Endometrium (tissue), 2 donors: ENCODE measurements at regions not wholly inside any gene's neighbourhood (a gene's known extent, or its start where the extent isn't known, plus 50 kb on each side); places are given as distances from the start of the nearest gene placed in this dataset.

Source experiments
- FAIRE-seq: peaks from 2 replicates; lab custom pipeline; 2012; peaks lifted over from hg19 to GRCh38; lab: Jason Lieb, UNC
- donor health status: control.
- donor health status: control.

GRCh38 chr3:55235416-55235815 lies 251.7 kb downstream of the WNT5A start:
- no peak for FAIRE-seq

- peak; percentile 81 for FAIRE-seq
Observed at GRCh38 chr3:55226696-55227095, 260.4 kb downstream of the WNT5A start.

- no peak for FAIRE-seq
Observed at GRCh38 chr3:55218577-55218976, 268.5 kb downstream of the WNT5A start.

- no peak for FAIRE-seq
Observed at GRCh38 chr3:55207744-55208143, 279.4 kb downstream of the WNT5A start.

GRCh38 chr3:55205990-55206389 lies 278.1 kb upstream of the LRTM1 start:
- no peak for FAIRE-seq

- FAIRE-seq = no peak
Observed at GRCh38 chr3:55204417-55204816, 276.6 kb upstream of the LRTM1 start.

- FAIRE-seq = no peak
Observed at GRCh38 chr3:55203546-55203945, 275.7 kb upstream of the LRTM1 start.

GRCh38 chr3:55203006-55203405 lies 275.1 kb upstream of the LRTM1 start:
- FAIRE-seq = peak; percentile 21

GRCh38 chr3:55202326-55202725 lies 274.5 kb upstream of the LRTM1 start:
- FAIRE-seq = no peak

- no peak for FAIRE-seq
Observed at GRCh38 chr3:55201779-55202178, 273.9 kb upstream of the LRTM1 start.

GRCh38 chr3:55200906-55201305 lies 273.0 kb upstream of the LRTM1 start:
- FAIRE-seq = no peak

GRCh38 chr3:55198554-55198953 lies 270.7 kb upstream of the LRTM1 start:
- FAIRE-seq = no peak

- FAIRE-seq = no peak
Observed at GRCh38 chr3:55197021-55197420, 269.2 kb upstream of the LRTM1 start.

GRCh38 chr3:55196495-55196894 lies 268.6 kb upstream of the LRTM1 start:
- FAIRE-seq = no peak

- FAIRE-seq = no peak
Observed at GRCh38 chr3:55194376-55194775, 266.5 kb upstream of the LRTM1 start.

GRCh38 chr3:55191911-55192775 lies 264.3 kb upstream of the LRTM1 start:
- no peak for FAIRE-seq

GRCh38 chr3:55190331-55190730 lies 262.5 kb upstream of the LRTM1 start:
- FAIRE-seq = no peak

- peak; percentile 60 for FAIRE-seq
Observed at GRCh38 chr3:55189359-55189801, 261.5 kb upstream of the LRTM1 start.

- peak; percentile 74 for FAIRE-seq
Observed at GRCh38 chr3:55185380-55185779, 257.5 kb upstream of the LRTM1 start.

- no peak for FAIRE-seq
Observed at GRCh38 chr3:55183201-55183600, 255.3 kb upstream of the LRTM1 start.

GRCh38 chr3:55180936-55181535 lies 253.2 kb upstream of the LRTM1 start:
- FAIRE-seq = peak; percentile 80

- no peak for FAIRE-seq
Observed at GRCh38 chr3:55180161-55180560, 252.3 kb upstream of the LRTM1 start.

GRCh38 chr3:55178336-55178735 lies 250.5 kb upstream of the LRTM1 start:
- FAIRE-seq = no peak

- no peak for FAIRE-seq
Observed at GRCh38 chr3:55177749-55178148, 249.9 kb upstream of the LRTM1 start.
